ENCODE measurements at regions not wholly inside any gene's neighbourhood (a gene's known extent, or its start where the extent isn't known, plus 50 kb on each side); places are given as distances from the start of the nearest gene placed in this dataset.

DNA sequence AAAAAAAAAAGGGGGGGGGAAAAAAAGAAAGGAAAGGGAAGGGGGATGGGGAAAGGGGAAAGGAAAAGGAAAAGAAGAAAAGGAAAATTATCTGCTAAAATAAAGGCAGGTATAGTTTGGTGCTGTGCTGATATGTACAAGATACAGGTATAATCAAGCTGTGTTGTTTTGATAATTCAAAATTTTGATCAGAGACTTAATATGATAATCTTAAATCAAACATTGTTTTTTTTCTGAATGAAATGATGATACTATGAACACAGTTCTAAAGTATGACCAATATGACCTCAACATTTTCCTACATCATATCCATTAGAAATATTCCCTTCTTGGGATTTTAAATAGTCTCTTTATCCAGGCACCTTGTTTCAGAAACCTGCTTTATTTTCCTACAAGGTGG lies 115.6 kb upstream of the TRPM3 start:
- no peak overlapping the region for H3K27ac ChIP-seq
- TF ChIP-seq ZFX (IDR thresholded peaks at IDR 0.05) = no peak
- TF ChIP-seq, protein P1, sequence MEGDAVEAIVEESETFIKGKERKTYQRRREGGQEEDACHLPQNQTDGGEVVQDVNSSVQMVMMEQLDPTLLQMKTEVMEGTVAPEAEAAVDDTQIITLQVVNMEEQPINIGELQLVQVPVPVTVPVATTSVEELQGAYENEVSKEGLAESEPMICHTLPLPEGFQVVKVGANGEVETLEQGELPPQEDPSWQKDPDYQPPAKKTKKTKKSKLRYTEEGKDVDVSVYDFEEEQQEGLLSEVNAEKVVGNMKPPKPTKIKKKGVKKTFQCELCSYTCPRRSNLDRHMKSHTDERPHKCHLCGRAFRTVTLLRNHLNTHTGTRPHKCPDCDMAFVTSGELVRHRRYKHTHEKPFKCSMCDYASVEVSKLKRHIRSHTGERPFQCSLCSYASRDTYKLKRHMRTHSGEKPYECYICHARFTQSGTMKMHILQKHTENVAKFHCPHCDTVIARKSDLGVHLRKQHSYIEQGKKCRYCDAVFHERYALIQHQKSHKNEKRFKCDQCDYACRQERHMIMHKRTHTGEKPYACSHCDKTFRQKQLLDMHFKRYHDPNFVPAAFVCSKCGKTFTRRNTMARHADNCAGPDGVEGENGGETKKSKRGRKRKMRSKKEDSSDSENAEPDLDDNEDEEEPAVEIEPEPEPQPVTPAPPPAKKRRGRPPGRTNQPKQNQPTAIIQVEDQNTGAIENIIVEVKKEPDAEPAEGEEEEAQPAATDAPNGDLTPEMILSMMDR (conservative IDR thresholded peaks at IDR 0.05) = no peak

DNA sequence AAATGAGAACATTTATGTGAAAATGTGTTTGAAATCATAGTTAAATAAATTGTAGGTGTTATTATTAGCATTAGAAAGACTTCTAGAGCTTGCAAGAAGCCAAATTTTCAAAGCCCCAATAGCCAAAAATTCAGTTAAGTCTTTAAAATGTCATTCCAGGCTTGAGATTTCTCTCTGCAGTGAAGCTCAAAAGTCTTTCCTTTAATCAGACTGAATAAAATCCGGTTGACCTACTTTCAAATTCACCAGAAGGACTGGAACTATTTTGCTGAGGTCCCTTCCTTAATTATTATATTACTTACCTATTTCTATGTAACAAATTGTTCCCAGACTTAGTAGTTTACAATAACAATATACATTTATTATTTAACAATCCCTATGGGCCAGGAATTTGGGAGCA lies 112.2 kb upstream of the TRPM3 start:
- no peak overlapping the region for H3K27ac ChIP-seq
- TF ChIP-seq, protein P1 (conservative IDR thresholded peaks at IDR 0.05) = no peak
- no peak for TF ChIP-seq ZFX (IDR thresholded peaks at IDR 0.05)

DNA sequence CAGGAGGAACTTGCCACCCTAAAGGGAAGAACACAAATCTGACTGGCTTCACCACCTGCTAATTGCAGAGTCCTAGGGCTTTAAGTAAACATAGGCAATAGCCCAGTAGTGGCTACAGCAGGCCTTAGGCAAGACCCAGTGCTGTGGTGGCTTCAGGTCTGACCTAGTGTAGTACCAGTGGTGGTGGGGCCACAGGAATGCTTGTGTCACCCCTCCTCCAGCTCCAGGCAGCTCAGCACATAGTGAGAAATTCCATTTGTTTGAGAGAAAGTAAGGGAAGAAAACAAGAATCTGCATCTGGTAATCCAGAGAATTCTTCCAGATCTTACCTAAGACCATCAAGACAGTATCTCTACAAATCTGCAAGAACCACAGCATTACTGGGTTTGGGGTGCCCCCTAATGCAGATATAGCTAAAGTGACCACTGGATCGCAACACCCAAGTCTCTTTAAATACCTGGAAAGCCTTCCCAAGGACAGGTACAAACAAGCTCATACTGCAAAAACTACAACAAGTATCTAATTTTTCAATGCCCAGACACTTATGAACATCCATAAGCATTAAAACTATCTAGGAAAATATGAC lies 102.6 kb upstream of the TRPM3 start:
- TF ChIP-seq, protein P1 (conservative IDR thresholded peaks at IDR 0.05) = no peak
- no peak overlapping the region for H3K27ac ChIP-seq

DNA sequence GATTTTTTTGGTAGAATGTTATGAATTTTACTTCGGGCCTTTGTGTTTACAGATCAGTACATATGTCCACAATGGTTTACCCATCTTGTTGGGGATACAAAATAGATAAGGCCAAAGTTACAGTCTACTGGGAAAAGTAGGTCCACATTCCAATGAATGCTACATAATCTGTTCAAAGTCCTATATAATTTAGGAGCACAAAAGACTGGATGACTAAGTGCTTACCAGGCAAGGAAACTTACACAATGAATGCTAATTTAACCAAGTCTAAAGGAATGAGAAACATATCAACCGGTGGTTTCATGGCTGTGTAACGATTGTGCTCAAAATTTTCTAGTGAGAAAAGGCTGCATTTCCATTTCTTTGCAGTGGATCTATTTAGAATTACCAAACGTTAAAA lies 97.4 kb upstream of the TRPM3 start:
- TF ChIP-seq ZFX (IDR thresholded peaks at IDR 0.05) = no peak
- TF ChIP-seq, protein P1 (conservative IDR thresholded peaks at IDR 0.05) = no peak
- no peak overlapping the region for H3K27ac ChIP-seq

DNA sequence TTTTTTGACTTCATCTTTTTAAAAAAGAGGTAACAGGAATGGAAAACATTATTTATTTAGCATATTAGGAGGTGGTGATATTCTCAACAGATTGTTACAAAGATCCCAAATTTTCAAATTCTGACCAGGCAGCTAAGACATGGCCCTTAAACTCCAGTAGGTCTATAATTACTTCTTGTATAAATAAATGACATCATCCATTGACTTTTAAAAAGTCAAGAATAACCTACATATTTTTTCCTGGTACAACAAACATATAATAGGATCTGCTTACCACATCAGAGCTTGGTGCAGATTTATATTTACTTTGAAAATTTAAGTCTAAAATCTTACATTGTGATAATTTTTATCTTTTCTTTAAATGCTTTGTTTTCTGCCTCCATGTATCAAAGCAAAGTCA lies 92.2 kb upstream of the TRPM3 start:
- no peak for TF ChIP-seq ZFX (IDR thresholded peaks at IDR 0.05)
- TF ChIP-seq, protein P1 (conservative IDR thresholded peaks at IDR 0.05) = no peak
- H3K27ac ChIP-seq = no peak overlapping the region

DNA sequence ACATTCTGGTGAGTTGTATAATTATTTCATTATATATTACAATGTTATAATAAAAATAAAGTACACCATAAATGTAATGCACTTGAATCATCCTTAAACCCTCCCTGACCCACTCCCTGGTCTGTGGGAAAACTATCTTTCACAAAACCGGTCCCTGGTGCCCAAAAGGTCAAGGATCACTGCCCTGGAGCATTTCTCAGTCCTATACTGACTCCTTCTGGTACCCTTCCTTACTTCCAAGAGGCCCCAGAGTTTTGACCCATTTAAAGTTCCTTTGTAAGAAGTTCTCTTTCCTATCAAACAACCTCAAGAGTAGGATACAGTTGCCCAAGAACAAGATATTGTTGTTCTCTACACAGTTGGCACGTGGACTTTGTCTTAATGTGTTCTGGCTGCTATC lies 88.9 kb upstream of the TRPM3 start:
- H3K27ac ChIP-seq = no peak overlapping the region
- TF ChIP-seq, protein P1 (conservative IDR thresholded peaks at IDR 0.05) = 0 out of 2 replicates have a peak, but pooled peaks have one; percentile 7
- no peak for TF ChIP-seq ZFX (IDR thresholded peaks at IDR 0.05)

DNA sequence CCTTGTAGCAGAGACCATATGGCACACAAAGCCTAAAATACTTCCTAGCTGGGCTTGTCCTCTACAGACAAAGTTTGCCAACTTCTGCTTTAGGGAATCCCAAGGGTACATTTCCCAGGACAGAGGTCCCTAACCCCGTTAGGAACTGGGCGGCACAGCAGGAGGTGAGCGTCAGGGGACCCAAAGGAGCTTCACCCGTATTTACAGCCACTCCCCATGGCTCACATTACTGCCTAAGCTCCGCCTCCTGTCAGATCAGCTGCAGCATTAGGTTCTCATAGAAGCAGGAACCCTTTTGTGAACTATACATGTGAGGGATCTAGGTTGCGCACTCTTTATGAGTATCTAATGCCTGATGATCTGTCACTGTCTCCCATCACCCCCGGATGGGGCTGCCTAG lies 88.5 kb upstream of the TRPM3 start:
- no peak overlapping the region for H3K27ac ChIP-seq
- TF ChIP-seq, protein P1 (conservative IDR thresholded peaks at IDR 0.05) = no peak
- no peak for TF ChIP-seq ZFX (IDR thresholded peaks at IDR 0.05)
